Activated naive CD8-positive, alpha-beta T cell treated with anti-CD3 and anti-CD28 coated beads, Interleukin-2, amount 10 ng/mL, durations not matched to agents 7 days and 5 days (primary cell): ENCODE measurements at regions not wholly inside any gene's neighbourhood (a gene's known extent, or its start where the extent isn't known, plus 50 kb on each side); places are given as distances from the start of the nearest gene placed in this dataset.
"Not testable (repeated sequence)": the region's sequence is repeated elsewhere in the genome, so short reads cannot be mapped to it uniquely, and the experiment has no call there.

Experiments
- ATAC-seq: fragments of 150-1000 bp; cut with Tn5 transposase; one replicate; pipeline ENCODE4 v1.10.0; 2021; ENCODE audit warnings: low read depth, moderate library complexity
- POLR2A ChIA-PET: fragments of 350-600 bp; sonication (Branson Sonifier 250); formaldehyde crosslinking; loops from one replicate; lab custom pipeline; 2021; ENCODE audit warnings: antibody characterized with exemption; lab: Charles Lee
- DNase-seq: peaks from one replicate; pipeline ENCODE4 v3.0.0; 2021
- H3K27ac Mint-ChIP-seq: one replicate; pipeline ENCODE4 v1.8.0; 2022; ENCODE audit warnings: mild to moderate bottlenecking, mixed read lengths
- H3K27me3 Mint-ChIP-seq: one replicate; pipeline ENCODE4 v1.8.0; 2022; ENCODE audit warnings: mild to moderate bottlenecking, moderate library complexity, mixed read lengths
- H3K36me3 Mint-ChIP-seq: one replicate; pipeline ENCODE4 v1.8.0; 2021; ENCODE audit warnings: mild to moderate bottlenecking, mixed read lengths
- H3K4me1 Mint-ChIP-seq: one replicate; pipeline ENCODE4 v1.8.0; 2021; ENCODE audit warnings: mixed read lengths
- H3K4me3 Mint-ChIP-seq: one replicate; pipeline ENCODE4 v1.8.0; 2022; ENCODE audit warnings: mild to moderate bottlenecking, moderate library complexity, mixed read lengths
- H3K9me3 Mint-ChIP-seq: one replicate; pipeline ENCODE4 v1.8.0; 2021; ENCODE audit warnings: mixed read lengths

DNA sequence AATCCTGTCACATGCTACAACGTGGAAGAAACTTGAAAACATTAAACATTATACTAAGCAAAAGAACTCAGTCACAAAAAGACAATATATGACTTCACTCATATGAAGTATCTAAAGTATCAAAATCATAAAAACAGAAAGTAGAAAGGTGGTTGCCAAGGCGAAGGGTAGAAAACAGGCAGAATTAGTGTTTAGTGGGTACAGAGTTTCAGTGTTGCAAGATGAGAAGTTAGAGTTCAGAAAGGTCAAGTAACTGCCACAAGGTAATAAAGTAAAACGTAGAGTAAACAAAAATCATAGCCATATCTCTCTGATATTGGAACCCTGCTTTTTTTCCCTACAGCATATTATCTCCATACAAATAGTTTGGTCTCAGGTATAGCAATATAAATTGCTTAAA, 223.8 kb upstream of the FSCB start:
- H3K4me1 Mint-ChIP-seq: no peaks in the 10 kb centered on the region
- ATAC-seq (no peak), DNase-seq (no peak)
- H3K36me3 Mint-ChIP-seq: no peaks in the 10 kb centered on the region
- H3K4me3 Mint-ChIP-seq: no peak overlapping the region
- H3K9me3 Mint-ChIP-seq: no peaks in the 10 kb centered on the region
- no peak overlapping the region for H3K27ac Mint-ChIP-seq
- POLR2A ChIA-PET: no interaction called here
- H3K27me3 Mint-ChIP-seq: no peaks in the 10 kb centered on the region

GRCh38 chr14:44721395-44721794, 214.3 kb upstream of the FSCB start:
- H3K36me3 Mint-ChIP-seq, H3K4me3 Mint-ChIP-seq, ATAC-seq, H3K27me3 Mint-ChIP-seq, H3K27ac Mint-ChIP-seq, POLR2A ChIA-PET, DNase-seq, H3K4me1 Mint-ChIP-seq: not testable (repeated sequence)
- H3K9me3 Mint-ChIP-seq: peaks cover 19% of the 10 kb centered on the region

- no peak overlapping the region for H3K27ac Mint-ChIP-seq
- H3K4me3 Mint-ChIP-seq: no peak overlapping the region
- POLR2A ChIA-PET: no interaction called here
- peaks cover 20% of the 10 kb centered on the region for H3K9me3 Mint-ChIP-seq
- H3K27me3 Mint-ChIP-seq: no peaks in the 10 kb centered on the region
- DNase-seq (no peak), ATAC-seq (no peak)
- no peaks in the 10 kb centered on the region for H3K4me1 Mint-ChIP-seq
- H3K36me3 Mint-ChIP-seq: no peaks in the 10 kb centered on the region
Measured at GRCh38 chr14:44720707-44721106, 213.6 kb upstream of the FSCB start.

- no peak overlapping the region for H3K4me3 Mint-ChIP-seq
Measured at GRCh38 chr14:44712024-44712815, 205.1 kb upstream of the FSCB start.

DNA sequence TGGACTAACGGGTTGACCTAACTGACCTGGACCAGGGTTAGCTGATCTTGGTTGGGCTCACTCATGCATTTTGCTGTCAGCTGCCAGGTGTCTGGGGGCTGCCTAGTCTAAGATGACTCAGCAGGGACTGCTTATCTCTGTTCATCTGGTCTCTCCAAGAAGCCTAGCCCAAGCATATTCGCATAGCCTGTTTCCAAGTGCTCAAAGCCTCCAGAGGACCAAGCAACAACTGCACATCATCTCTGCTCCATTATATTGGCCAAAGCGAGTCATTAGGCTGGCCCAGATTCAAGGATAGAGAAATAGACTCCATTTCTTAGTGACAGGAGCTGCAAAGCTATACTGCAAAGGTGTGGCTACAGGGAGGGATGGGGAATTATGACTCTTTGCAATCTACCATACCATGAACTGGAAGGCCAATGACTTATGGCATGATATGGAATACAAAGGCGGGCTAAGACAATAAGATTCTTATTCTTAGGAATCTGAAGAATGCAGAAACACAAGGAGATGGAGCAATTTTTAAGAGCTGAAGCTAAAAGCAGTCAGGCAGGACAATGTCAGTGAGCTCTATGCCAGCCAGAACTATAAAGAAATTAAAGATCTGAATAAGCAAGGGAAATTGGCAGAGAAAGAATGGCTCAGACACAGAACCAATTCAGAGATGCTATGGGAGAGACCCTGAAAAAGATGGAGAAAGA, 194.6 kb upstream of the FSCB start:
- ATAC-seq (no peak), DNase-seq (no peak)
- Mint-ChIP-seq H3K27me3 (no peaks in the 10 kb centered on the region), H3K9me3 (peaks cover 4% of the 10 kb centered on the region), H3K36me3 (no peaks in the 10 kb centered on the region), H3K27ac (no peak overlapping the region), H3K4me1 (no peaks in the 10 kb centered on the region), H3K4me3 (no peak overlapping the region)
- POLR2A ChIA-PET: no interaction called here

More at GRCh38 chr14:44712024-44712815, 205.1 kb upstream of the FSCB start:
- H3K27me3 Mint-ChIP-seq: no peaks in the 10 kb centered on the region
- peaks cover 1% of the 10 kb centered on the region for H3K9me3 Mint-ChIP-seq
- POLR2A ChIA-PET: no interaction called here
- no peaks in the 10 kb centered on the region for H3K4me1 Mint-ChIP-seq
- no peak overlapping the region for H3K27ac Mint-ChIP-seq
- ATAC-seq (no peak), DNase-seq (no peak)
- H3K36me3 Mint-ChIP-seq: no peaks in the 10 kb centered on the region

GRCh38 chr14:44700694-44701093, 193.6 kb upstream of the FSCB start:
- H3K9me3 Mint-ChIP-seq: peaks cover 5% of the 10 kb centered on the region
- no peak overlapping the region for H3K27ac Mint-ChIP-seq
- no peaks in the 10 kb centered on the region for H3K27me3 Mint-ChIP-seq
- no peak for DNase-seq
- no peaks in the 10 kb centered on the region for H3K4me1 Mint-ChIP-seq
- H3K36me3 Mint-ChIP-seq: no peaks in the 10 kb centered on the region
- no peak overlapping the region for H3K4me3 Mint-ChIP-seq
- POLR2A ChIA-PET: no interaction called here
- ATAC-seq: no peak

DNA sequence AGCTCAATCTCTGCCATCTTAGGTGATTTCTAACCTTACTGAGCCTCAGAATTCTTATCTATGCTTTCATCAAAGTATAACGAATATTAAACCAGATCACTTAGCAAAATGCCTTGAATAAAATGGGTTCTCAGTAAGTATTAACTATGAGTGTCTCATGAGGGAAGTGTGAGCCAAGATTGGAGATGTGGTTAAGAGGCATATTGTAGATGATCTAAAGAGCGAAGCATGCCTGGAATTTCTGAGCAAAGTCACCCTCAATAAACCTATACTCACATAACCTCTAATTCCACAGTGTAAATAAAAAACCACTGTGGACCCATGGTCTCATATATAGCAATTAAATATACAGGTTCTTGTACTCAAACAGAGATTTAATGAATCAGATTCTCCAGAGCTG, 193.1 kb upstream of the FSCB start:
- Mint-ChIP-seq H3K36me3 (no peaks in the 10 kb centered on the region), H3K4me3 (no peak overlapping the region), H3K27ac (no peak overlapping the region), H3K9me3 (peaks cover 5% of the 10 kb centered on the region), H3K27me3 (no peaks in the 10 kb centered on the region), H3K4me1 (no peaks in the 10 kb centered on the region)
- POLR2A ChIA-PET: no interaction called here
- no peak for ATAC-seq
- no peak for DNase-seq

DNA sequence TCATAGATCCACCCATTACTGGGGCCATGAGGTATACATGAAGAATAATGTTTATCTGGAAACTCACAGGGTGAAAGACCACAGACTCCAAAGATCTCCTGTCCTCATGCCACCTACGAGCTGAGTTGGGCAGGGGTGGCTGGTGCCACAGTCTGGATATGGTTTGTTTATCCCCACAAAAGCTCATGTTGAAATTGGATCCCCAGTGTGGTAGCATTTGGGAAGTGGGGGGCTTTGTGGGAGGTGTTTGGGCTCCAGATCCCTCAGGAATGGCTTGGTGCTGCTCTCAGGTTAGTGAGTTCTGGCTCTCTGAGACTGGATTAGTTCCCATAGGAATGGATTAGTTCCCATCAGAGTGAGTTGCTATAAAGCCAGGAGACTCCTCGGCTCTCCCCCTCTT, 192.3 kb upstream of the FSCB start:
- Mint-ChIP-seq H3K27ac (no peak overlapping the region), H3K36me3 (no peaks in the 10 kb centered on the region), H3K4me3 (no peak overlapping the region), H3K9me3 (peaks cover 5% of the 10 kb centered on the region), H3K4me1 (no peaks in the 10 kb centered on the region), H3K27me3 (no peaks in the 10 kb centered on the region)
- DNase-seq (no peak), ATAC-seq (no peak)
- POLR2A ChIA-PET: no interaction called here

DNA sequence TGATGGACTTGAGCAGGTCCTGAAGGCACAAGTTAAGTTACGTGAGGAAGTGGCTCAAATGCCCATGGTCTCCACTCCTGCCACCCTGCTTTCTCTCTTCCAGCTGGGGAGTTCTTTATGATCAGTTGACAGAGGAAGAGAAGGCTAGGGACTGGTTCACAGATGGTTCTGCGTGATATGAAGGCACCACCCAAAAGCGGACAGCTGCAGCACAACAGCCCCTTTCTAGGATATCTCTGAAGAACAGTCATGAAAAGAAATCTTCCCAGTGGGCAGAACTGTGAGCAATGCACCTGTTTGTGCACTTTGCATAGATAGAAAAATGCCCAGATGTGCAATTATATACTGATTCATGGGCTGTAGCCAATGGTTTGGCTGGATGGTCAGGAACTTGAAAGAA, 162.4 kb upstream of the FSCB start:
- DNase-seq (no peak), ATAC-seq (no peak)
- Mint-ChIP-seq H3K4me1 (no peaks in the 10 kb centered on the region), H3K4me3 (no peak overlapping the region), H3K27me3 (no peaks in the 10 kb centered on the region), H3K27ac (no peak overlapping the region), H3K36me3 (no peaks in the 10 kb centered on the region), H3K9me3 (peaks cover 7% of the 10 kb centered on the region)
- POLR2A ChIA-PET: no interaction called here

GRCh38 chr14:44663136-44663535, 156.1 kb upstream of the FSCB start:
- DNase-seq (no peak), ATAC-seq (no peak)
- H3K27me3 Mint-ChIP-seq: no peaks in the 10 kb centered on the region
- H3K9me3 Mint-ChIP-seq: peaks cover 2% of the 10 kb centered on the region
- POLR2A ChIA-PET: no interaction called here
- no peaks in the 10 kb centered on the region for H3K36me3 Mint-ChIP-seq
- peak overlapping the region; percentile 50 for H3K27ac Mint-ChIP-seq
- H3K4me3 Mint-ChIP-seq: no peak overlapping the region
- H3K4me1 Mint-ChIP-seq: peaks cover 14% of the 10 kb centered on the region

GRCh38 chr14:44662250-44662891, 155.3 kb upstream of the FSCB start:
- DNase-seq (no peak), ATAC-seq (no peak)
- Mint-ChIP-seq H3K4me1 (peaks cover 14% of the 10 kb centered on the region), H3K27me3 (no peaks in the 10 kb centered on the region), H3K9me3 (peaks cover 2% of the 10 kb centered on the region), H3K27ac (peak overlapping the region; percentile 50), H3K4me3 (peak overlapping the region; percentile 62), H3K36me3 (no peaks in the 10 kb centered on the region)
- POLR2A ChIA-PET: no interaction called here

GRCh38 chr14:44658389-44658696, 151.3 kb upstream of the FSCB start:
- H3K9me3 Mint-ChIP-seq: no peaks in the 10 kb centered on the region
- peaks cover 11% of the 10 kb centered on the region for H3K4me1 Mint-ChIP-seq
- no peak overlapping the region for H3K27ac Mint-ChIP-seq
- no peaks in the 10 kb centered on the region for H3K36me3 Mint-ChIP-seq
- ATAC-seq: no peak
- H3K27me3 Mint-ChIP-seq: peaks cover 2% of the 10 kb centered on the region
- no peak overlapping the region for H3K4me3 Mint-ChIP-seq
- no peak for DNase-seq
- POLR2A ChIA-PET: no interaction called here

- Mint-ChIP-seq H3K36me3 (no peaks in the 10 kb centered on the region), H3K9me3 (no peaks in the 10 kb centered on the region), H3K4me3 (no peak overlapping the region), H3K4me1 (peaks cover 7% of the 10 kb centered on the region), H3K27ac (no peak overlapping the region), H3K27me3 (peaks cover 2% of the 10 kb centered on the region)
- POLR2A ChIA-PET: no interaction called here
- ATAC-seq: no peak
- DNase-seq: no peak
Measured at GRCh38 chr14:44657696-44658388, 150.8 kb upstream of the FSCB start.
